Gastrocnemius medialis (tissue), 4 donors: ENCODE measurements at regions not wholly inside any gene's neighbourhood (a gene's known extent, or its start where the extent isn't known, plus 50 kb on each side); places are given as distances from the start of the nearest gene placed in this dataset.
"Not testable (repeated sequence)": the region's sequence is repeated elsewhere in the genome, so short reads cannot be mapped to it uniquely, and the experiment has no call there.

Experiments
- POLR2A ChIP-seq, 2 donors: fragments of 450-650 bp; IDR thresholded peaks; one replicate each; pipeline ENCODE4 v1.6.1; 2017; ENCODE audit warnings: antibody characterized with exemption in 2 of 2, mild to moderate bottlenecking in 2 of 2, moderate library complexity in 2 of 2
- TF ChIP-seq, protein P1 (sequence below), 5 experiments: fragments of 450-650 bp in 3 of 5; fragments of 200-600 bp in 2 of 5; sonication (generic) in 2 of 5; IDR thresholded peaks in 4 of 5; conservative IDR thresholded peaks in 1 of 5; 1 replicate in 4 of 5; 2 replicates in 1 of 5; pipeline ENCODE4 v1.5.1; 2016 to 2019; ENCODE audit warnings: antibody characterized with exemption in 5 of 5, mild to moderate bottlenecking in 3 of 5, moderate library complexity in 3 of 5

DNA sequence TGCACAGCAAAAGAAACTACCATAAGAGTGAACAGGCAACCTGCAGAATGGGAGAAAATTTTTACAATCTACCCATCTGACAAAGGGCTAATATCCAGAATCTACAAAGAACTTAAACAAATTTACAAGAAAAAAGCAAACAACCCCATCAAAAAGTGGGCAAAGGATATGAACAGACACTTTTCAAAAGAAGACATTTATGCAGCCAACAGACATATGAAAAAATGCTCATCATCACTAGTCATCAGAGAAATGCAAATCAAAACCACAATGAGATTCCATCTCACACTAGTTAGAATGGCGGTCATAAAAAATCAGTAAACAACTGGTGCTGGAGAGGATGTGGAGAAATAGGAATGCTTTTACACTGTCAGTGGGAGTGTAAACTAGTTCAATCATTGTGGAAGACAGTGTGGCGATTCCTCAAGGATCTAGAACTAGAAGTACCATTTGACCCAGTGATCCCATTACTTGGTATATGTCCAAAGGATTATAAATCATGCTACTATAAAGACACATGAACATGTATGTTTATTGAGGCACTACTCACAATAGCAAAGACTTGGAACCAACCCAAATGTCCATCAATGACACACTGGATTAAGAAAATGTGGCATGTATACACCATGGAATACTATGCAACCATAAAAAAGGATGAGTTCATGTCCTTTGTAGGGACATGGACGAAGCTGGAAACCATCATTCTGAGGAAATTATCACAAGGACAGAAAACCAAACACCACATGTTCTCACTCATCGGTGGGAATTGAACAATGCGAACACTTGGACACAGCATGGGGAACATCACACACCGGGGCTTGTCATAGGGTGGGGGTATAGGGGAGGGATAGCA lies 53.9 kb upstream of the CCDC71L start:
- TF ChIP-seq POLR2A (IDR thresholded peaks at IDR 0.05): not testable (repeated sequence)
- TF ChIP-seq, protein P1, sequence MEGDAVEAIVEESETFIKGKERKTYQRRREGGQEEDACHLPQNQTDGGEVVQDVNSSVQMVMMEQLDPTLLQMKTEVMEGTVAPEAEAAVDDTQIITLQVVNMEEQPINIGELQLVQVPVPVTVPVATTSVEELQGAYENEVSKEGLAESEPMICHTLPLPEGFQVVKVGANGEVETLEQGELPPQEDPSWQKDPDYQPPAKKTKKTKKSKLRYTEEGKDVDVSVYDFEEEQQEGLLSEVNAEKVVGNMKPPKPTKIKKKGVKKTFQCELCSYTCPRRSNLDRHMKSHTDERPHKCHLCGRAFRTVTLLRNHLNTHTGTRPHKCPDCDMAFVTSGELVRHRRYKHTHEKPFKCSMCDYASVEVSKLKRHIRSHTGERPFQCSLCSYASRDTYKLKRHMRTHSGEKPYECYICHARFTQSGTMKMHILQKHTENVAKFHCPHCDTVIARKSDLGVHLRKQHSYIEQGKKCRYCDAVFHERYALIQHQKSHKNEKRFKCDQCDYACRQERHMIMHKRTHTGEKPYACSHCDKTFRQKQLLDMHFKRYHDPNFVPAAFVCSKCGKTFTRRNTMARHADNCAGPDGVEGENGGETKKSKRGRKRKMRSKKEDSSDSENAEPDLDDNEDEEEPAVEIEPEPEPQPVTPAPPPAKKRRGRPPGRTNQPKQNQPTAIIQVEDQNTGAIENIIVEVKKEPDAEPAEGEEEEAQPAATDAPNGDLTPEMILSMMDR (IDR thresholded peaks at IDR 0.05 in 4 of 5, conservative IDR thresholded peaks at IDR 0.05 in 1 of 5): not testable (repeated sequence)
